ENCODE measurements at regions not wholly inside any gene's neighbourhood (a gene's known extent, or its start where the extent isn't known, plus 50 kb on each side); places are given as distances from the start of the nearest gene placed in this dataset.

- ChIA-PET POLR2A (no interaction called here), CTCF (ENCODE audit: low intra/inter-chr PET ratio, low total read pairs) (no interaction called here)
- no peak overlapping the region for H3K9ac ChIP-seq (ENCODE audit: insufficient read depth, low read depth, low read length)
- no peaks in the 10 kb centered on the region for H3K36me3 ChIP-seq (replicated peaks in 1 of 2; ENCODE audit: control insufficient read depth in 1 of 2, insufficient read depth in 2 of 2, low read length in 2 of 2)
- H3K27ac ChIP-seq (ENCODE audit: extremely low read length, insufficient read depth, low read length) = no peak overlapping the region
- no peaks in the 10 kb centered on the region for H3K79me2 ChIP-seq (ENCODE audit: insufficient read depth, low read length)
- FAIRE-seq = no peak
- no TSS peak for BruUV-seq (replicated peaks)
- H2AFZ ChIP-seq (ENCODE audit: low read length) = no peak overlapping the region
- H3K4me1 ChIP-seq (ENCODE audit: insufficient read depth, low read length) = peaks cover 18% of the 10 kb centered on the region
- TF ChIP-seq THAP7 (CRISPR knock-in tag; IDR thresholded peaks at IDR 0.05) (no peak), ZBTB8A (CRISPR knock-in tag; IDR thresholded peaks at IDR 0.05; ENCODE audit: borderline replicate concordance, low read depth) (no peak), MED13 (CRISPR knock-in tag; IDR thresholded peaks at IDR 0.05) (no peak), SKI (IDR thresholded peaks at IDR 0.05; ENCODE audit: partially characterized antibody) (no peak), RFXAP (CRISPR knock-in tag; IDR thresholded peaks at IDR 0.05; ENCODE audit: borderline replicate concordance) (no peak), ZBTB26 (CRISPR knock-in tag; IDR thresholded peaks at IDR 0.05; ENCODE audit: borderline replicate concordance) (no peak), ZNF3 (CRISPR knock-in tag; IDR thresholded peaks at IDR 0.05) (no peak), NR3C1 (CRISPR knock-in tag; IDR thresholded peaks at IDR 0.05) (no peak)
- H3K27me3 ChIP-seq (ENCODE audit: control insufficient read depth in 1 of 2, insufficient read depth in 2 of 2, low read length in 2 of 2) = no peaks in the 10 kb centered on the region
- ATAC-seq = no peak
- intact Hi-C loops (cut with micrococcal nuclease; ENCODE audit: unreplicated experiment) = no loop called here
- H3K9me3 ChIP-seq (ENCODE audit: low read length) = no peaks in the 10 kb centered on the region
- H3K4me2 ChIP-seq (ENCODE audit: low read depth, low read length) = no peak overlapping the region
- no peak overlapping the region for H3K4me3 ChIP-seq (replicated peaks in 1 of 3; ENCODE audit: insufficient read depth in 1 of 3, low read depth in 2 of 3, low read length in 3 of 3)
- 90% methylated on average over 7 of the region's 7 CpGs for WGBS (ENCODE audit: low lambda C conversion rate)
- no peak for DNase-seq (ENCODE audit: low spot score)
- in situ Hi-C loops (cut with HindIII; ENCODE audit: extremely low pct_ligation_motif_present, low pct_unique_long_range_greater_than_20kb) = no loop called here
- no peaks in the 10 kb centered on the region for H4K20me1 ChIP-seq (ENCODE audit: insufficient read depth, low read length)
Measured at GRCh38 chr12:4041187-4041885, 168.1 kb upstream of the PARP11 start.
